BLaER1 (cell line): ENCODE measurements at regions not wholly inside any gene's neighbourhood (a gene's known extent, or its start where the extent isn't known, plus 50 kb on each side); places are given as distances from the start of the nearest gene placed in this dataset.

Experiments used
- H3K27ac ChIP-seq: shearing (Covaris generic); formaldehyde crosslinking; 2 replicates; pipeline ENCODE4 v1.8.1; 2022
- H3K27me3 ChIP-seq: shearing (Covaris generic); formaldehyde crosslinking; 2 replicates; pipeline ENCODE4 v1.8.1; 2022
- H3K36me3 ChIP-seq: shearing (Covaris generic); formaldehyde crosslinking; 2 replicates; pipeline ENCODE4 v1.8.1; 2022
- H3K4me1 ChIP-seq: shearing (Covaris generic); formaldehyde crosslinking; 2 replicates; pipeline ENCODE4 v1.8.1; 2022
- H3K4me2 ChIP-seq: shearing (Covaris generic); formaldehyde crosslinking; 2 replicates; pipeline ENCODE4 v1.8.1; 2022
- H3K4me3 ChIP-seq: shearing (Covaris generic); formaldehyde crosslinking; 2 replicates; pipeline ENCODE4 v1.8.1; 2022
- H3K9ac ChIP-seq: shearing (Covaris generic); formaldehyde crosslinking; 2 replicates; pipeline ENCODE4 v1.8.1; 2022
- H3K9me3 ChIP-seq: shearing (Covaris generic); formaldehyde crosslinking; 2 replicates; pipeline ENCODE4 v1.8.1; 2022
- H4K20me1 ChIP-seq: shearing (Covaris generic); formaldehyde crosslinking; 2 replicates; pipeline ENCODE4 v1.8.1; 2022
- Cebpa-rat ChIP-seq: shearing (Covaris generic); IDR thresholded peaks from 2 replicates; pipeline ENCODE4 v1.8.1; 2022

DNA sequence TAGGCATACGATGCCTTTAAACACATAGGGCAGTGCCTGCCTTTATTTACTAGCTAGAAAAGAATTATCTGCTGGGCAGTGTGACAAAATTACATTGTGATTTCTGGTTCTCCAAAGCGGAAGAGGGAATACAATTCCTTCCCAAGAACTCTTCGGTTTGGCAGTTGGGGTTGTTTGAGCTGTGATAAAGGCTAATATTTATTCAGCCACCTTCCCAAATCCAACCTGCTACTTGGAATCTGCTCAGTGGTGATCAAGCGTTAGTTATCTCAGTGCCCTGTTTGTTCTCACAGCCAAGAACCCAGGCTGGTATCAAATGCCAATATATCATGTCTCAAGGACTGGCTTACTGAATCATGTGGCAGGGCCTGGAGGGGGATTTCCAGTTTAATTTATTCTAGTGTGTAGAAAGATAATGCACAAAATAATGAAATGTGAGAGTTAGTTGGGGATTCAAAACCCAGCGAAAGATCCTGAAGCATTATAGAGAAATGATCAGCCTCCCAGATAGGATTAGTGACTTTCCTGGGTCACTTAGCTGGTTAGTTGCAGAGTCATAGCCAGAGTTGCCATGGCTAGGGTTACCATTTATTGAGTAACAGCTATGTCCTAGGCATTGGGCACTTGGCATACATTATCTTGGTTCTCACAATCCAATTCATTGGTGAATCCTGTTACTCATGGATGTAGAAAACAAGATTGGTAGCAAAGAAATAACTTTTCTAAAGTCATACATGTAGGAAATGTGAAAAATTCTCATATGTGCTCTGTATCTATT lies 457.0 kb upstream of the KLF4 start:
- no peaks in the 10 kb centered on the region for H3K27me3 ChIP-seq
- peaks cover 5% of the 10 kb centered on the region for H3K9me3 ChIP-seq
- H3K4me3 ChIP-seq: no peak overlapping the region
- no peak overlapping the region for H3K27ac ChIP-seq
- no peak overlapping the region for H3K4me2 ChIP-seq
- no peaks in the 10 kb centered on the region for H3K36me3 ChIP-seq
- no peak overlapping the region for H3K9ac ChIP-seq
- no peaks in the 10 kb centered on the region for H4K20me1 ChIP-seq
- no peaks in the 10 kb centered on the region for H3K4me1 ChIP-seq
- no peak for TF ChIP-seq Cebpa-rat

DNA sequence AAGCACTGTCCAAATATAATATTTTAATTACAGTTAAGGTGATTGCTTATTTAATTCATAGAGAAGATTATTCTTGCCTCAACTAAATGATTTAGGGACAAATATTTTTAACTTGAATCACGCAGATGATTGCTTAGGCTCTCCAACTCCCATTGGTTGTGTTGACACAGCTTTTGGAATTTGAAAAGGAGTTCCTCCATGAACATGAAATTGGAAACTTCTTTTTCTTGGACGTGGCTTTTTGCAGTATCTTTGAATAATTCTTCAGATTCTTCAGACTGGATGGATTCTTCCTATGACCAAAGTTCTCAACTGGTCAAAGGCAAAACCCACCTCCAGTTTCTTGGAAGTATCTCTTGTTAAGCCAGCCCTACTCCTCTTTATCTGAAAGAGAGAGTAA lies 456.4 kb upstream of the KLF4 start:
- no peak for TF ChIP-seq Cebpa-rat
- H3K36me3 ChIP-seq: no peaks in the 10 kb centered on the region
- H3K27ac ChIP-seq: no peak overlapping the region
- no peak overlapping the region for H3K4me3 ChIP-seq
- no peaks in the 10 kb centered on the region; the same call in 1 of the 2 replicates for H3K9me3 ChIP-seq
- no peak overlapping the region for H3K9ac ChIP-seq
- no peaks in the 10 kb centered on the region for H3K4me1 ChIP-seq
- H4K20me1 ChIP-seq: no peaks in the 10 kb centered on the region
- no peaks in the 10 kb centered on the region for H3K27me3 ChIP-seq
- no peak overlapping the region for H3K4me2 ChIP-seq

DNA sequence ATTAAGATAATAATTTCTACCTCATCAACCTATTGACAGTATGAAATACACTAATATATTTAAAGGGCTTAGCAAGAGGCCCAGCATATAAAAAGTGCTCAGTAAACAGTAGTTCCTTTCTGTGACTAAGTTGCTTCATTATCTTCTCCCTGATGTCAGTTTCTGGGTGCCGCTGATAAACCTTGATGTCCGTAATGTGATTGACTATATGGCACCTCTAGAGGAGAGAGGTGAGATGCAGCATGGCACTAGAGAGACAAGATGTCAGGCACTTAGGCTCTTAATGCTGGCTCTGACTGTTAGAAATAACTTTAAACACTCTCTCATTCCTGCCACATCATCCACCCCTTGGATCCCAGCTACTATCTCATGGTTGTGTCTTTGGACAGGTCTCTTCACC lies 455.9 kb upstream of the KLF4 start:
- no peaks in the 10 kb centered on the region for H4K20me1 ChIP-seq

DNA sequence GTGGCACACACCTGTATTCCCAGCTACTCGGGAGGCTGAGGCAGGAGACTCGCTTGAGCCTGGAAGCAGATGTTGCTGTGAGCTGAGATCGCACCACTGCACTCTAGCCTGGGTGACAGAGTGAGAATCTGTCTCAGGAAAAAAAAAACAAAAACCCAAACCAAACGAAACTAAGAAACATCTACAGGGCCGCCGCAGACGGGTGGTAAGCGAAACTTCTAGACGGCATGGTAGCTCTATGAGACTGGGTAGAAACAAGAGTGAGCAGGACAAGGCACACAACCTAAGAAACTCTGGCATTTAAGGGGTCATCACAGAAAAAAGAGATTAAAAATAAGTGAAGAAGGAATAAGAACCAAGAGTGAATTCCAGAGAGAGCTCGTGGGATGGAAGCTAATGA lies 454.8 kb upstream of the KLF4 start:
- Histone ChIP-seq H3K36me3 (no peaks in the 10 kb centered on the region), H3K27ac (no peak overlapping the region), H3K4me3 (no peak overlapping the region), H3K9ac (no peak overlapping the region), H3K4me2 (no peak overlapping the region), H3K9me3 (no peaks in the 10 kb centered on the region), H3K27me3 (no peaks in the 10 kb centered on the region), H3K4me1 (no peaks in the 10 kb centered on the region), H4K20me1 (no peaks in the 10 kb centered on the region)
- TF ChIP-seq Cebpa-rat: no peak

More for the DNA sequence above, 455.9 kb upstream of the KLF4 start:
- Histone ChIP-seq H3K9me3 (no peaks in the 10 kb centered on the region; the same call in 1 of the 2 replicates), H3K9ac (no peak overlapping the region), H3K27me3 (no peaks in the 10 kb centered on the region), H3K4me1 (no peaks in the 10 kb centered on the region), H3K36me3 (no peaks in the 10 kb centered on the region), H3K4me2 (no peak overlapping the region), H3K4me3 (no peak overlapping the region), H3K27ac (no peak overlapping the region)
- no peak for TF ChIP-seq Cebpa-rat

DNA sequence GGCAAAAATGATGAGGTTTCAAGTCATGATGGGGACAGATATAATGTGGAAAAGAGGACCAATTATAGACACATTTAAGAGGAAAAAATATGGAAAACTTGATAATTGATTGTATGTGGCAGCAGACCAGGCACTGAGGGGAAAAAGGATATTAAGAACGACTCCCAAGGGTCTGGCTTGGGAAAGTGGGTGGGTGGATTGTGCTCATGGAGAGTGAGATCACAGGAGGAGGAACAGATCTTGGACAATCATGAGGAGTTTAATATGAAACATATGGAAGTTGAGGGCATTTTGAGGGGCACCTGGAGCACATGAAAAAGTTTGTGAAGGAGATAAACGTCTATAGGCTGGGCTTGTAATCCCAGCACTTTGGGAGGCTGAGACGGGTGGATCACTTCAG lies 454.3 kb upstream of the KLF4 start:
- Histone ChIP-seq H3K9me3 (no peaks in the 10 kb centered on the region), H3K9ac (no peak overlapping the region), H3K4me2 (no peak overlapping the region), H3K36me3 (no peaks in the 10 kb centered on the region), H3K4me3 (no peak overlapping the region), H4K20me1 (no peaks in the 10 kb centered on the region), H3K4me1 (no peaks in the 10 kb centered on the region), H3K27ac (no peak overlapping the region), H3K27me3 (no peaks in the 10 kb centered on the region)
- TF ChIP-seq Cebpa-rat: no peak

DNA sequence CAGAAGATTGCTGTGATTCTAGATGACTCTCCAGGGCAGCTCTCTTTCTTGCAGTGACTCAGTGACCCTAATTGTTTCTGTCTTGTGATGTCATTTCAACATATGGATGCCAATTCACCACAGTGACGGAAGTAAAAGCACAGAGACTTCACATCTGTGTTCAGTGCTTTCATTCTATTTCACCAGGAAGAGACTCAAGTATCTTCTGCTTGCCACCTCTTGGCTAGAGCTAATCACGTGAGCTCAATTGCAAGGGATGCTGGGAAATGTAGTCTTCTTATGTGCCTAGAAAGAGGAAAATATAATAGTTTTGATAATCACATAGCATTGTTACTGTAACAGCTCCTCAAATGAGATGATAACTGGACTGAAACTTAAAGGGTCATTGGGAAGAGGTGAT lies 453.3 kb upstream of the KLF4 start:
- no peak overlapping the region for H3K4me3 ChIP-seq
- H4K20me1 ChIP-seq: no peaks in the 10 kb centered on the region
- TF ChIP-seq Cebpa-rat: no peak
- H3K36me3 ChIP-seq: no peaks in the 10 kb centered on the region
- H3K27me3 ChIP-seq: no peaks in the 10 kb centered on the region
- no peaks in the 10 kb centered on the region for H3K4me1 ChIP-seq
- H3K27ac ChIP-seq: no peak overlapping the region
- H3K4me2 ChIP-seq: no peak overlapping the region
- H3K9ac ChIP-seq: no peak overlapping the region
- H3K9me3 ChIP-seq: no peaks in the 10 kb centered on the region

DNA sequence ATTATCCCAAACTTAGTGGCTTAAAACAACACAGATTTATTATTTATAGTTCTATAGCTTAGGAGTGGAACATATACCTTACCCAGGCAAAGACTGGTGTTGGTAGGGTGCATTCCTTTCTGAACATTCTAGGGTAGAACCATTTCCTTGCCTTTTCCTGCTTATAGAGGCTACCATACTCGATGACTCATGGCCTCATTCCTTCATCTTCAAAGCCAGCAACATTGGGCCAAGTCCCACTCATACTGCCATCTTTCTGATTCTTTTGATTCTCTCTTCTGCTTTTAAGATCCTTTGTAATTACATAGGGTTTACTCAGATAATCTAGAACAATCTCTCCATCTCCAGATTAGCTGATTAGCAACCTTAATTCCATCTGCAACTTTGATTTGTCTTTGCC lies 452.7 kb upstream of the KLF4 start:
- no peak overlapping the region for H3K4me2 ChIP-seq
- no peaks in the 10 kb centered on the region for H4K20me1 ChIP-seq
- no peaks in the 10 kb centered on the region for H3K9me3 ChIP-seq
- H3K27ac ChIP-seq: no peak overlapping the region
- H3K36me3 ChIP-seq: no peaks in the 10 kb centered on the region
- no peak overlapping the region for H3K9ac ChIP-seq
- H3K4me3 ChIP-seq: no peak overlapping the region
- no peak for TF ChIP-seq Cebpa-rat
- no peaks in the 10 kb centered on the region for H3K4me1 ChIP-seq
- H3K27me3 ChIP-seq: no peaks in the 10 kb centered on the region

DNA sequence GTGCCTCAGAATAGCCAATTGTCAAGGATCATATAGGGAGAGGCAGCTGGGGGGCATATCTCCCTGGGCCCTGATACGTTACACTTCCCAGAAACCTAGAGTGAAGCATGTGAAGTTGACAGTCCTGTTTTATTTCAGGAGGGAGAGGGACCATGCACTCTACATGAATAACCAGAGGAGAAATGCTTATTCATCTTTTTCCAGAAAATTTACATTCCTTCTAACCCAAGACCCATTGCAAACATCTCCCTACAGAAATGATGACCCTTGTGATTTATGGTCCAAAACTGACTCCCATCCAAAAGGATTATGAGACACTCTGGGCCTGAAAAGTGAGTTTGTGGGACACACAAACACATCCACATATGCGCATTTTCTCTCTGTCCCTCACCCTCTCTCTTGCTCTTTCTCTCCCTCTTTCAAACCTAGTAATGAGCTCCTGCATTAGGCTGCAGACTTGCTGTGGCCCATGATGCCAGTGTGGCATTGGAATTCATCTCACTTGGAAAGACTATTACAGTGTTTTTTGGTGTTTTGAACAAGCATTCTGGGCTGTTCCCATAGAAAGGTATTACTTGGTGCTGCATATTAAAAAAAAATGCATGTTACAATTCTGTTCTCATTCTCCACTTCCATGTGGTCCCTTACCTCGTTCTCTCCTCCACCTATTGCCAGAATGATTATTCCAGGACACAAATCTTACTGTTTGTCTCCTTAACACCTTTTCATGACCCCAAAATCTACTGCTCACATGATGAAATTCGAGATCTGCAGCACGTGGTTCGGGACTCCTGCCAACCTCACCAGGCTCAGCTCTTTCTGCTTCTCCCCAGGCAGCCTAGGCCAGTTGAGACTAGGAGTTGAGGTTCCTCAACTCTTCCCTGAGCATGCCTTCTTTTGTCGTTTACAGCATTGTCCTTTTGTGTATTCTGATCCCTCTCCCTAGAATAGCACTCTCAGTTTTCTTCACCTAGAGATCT lies 451.3 kb upstream of the KLF4 start:
- Histone ChIP-seq H3K9ac (no peak overlapping the region), H3K36me3 (no peaks in the 10 kb centered on the region), H3K27me3 (no peaks in the 10 kb centered on the region), H4K20me1 (no peaks in the 10 kb centered on the region), H3K4me1 (no peaks in the 10 kb centered on the region), H3K9me3 (no peaks in the 10 kb centered on the region), H3K4me3 (no peak overlapping the region), H3K27ac (no peak overlapping the region), H3K4me2 (no peak overlapping the region)
- no peak for TF ChIP-seq Cebpa-rat

DNA sequence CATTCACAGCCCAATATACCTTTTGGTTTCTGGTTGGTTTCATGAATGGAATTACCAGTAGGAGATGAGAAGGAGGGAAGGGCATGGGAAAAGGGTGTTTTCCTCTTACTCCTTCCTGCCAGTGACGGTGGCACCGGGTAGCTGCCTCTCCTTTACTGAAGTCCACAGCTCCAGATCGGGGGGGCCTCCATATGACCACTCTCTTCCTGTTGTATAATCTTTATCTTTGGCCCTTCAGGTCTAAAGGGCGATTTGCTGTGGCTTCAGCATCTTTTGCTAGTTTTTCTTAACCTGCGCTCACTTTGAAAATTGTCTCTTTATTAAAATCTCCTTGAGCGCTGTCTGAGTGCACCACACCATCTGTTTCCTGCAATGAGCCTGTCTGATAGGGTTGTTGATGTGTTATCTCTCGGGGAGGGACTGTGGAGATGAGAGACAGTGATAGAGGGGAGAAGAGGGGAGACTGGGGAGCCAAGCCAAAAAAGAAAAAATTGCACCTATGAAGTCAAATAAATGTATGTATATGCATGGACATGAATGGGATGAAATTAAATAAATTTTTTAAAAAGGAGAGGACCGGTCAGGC lies 449.3 kb upstream of the KLF4 start:
- no peaks in the 10 kb centered on the region for H3K36me3 ChIP-seq
- TF ChIP-seq Cebpa-rat: no peak
- H3K9me3 ChIP-seq: no peaks in the 10 kb centered on the region

DNA sequence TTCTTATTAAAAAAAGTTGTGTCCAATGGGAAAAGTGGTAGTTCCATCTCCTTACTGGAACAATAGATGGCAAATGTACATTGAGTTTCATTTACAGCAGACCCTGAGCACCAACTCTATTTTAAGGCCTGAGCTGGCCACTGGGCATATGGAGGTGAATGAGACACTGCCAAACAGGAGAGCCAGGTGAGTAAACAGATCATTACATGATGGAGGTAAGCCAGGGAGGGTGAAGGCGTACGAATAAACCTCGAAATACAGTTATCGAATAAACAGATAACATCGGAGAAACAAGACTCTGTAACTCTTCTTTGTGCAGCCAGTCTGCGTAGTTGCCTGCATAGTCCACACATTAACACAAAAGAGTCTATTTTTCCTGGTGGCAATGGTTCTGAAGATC lies 446.4 kb upstream of the KLF4 start:
- no peaks in the 10 kb centered on the region for H3K27me3 ChIP-seq

More for the DNA sequence above, 449.3 kb upstream of the KLF4 start:
- H4K20me1 ChIP-seq: no peaks in the 10 kb centered on the region
- H3K4me3 ChIP-seq: no peak overlapping the region
- H3K4me1 ChIP-seq: no peaks in the 10 kb centered on the region
- no peak overlapping the region for H3K4me2 ChIP-seq
- H3K9ac ChIP-seq: no peak overlapping the region
- H3K27ac ChIP-seq: no peak overlapping the region
- H3K27me3 ChIP-seq: no peaks in the 10 kb centered on the region

More for the DNA sequence above, 446.4 kb upstream of the KLF4 start:
- H3K4me3 ChIP-seq: no peak overlapping the region
- H3K4me1 ChIP-seq: no peaks in the 10 kb centered on the region
- H4K20me1 ChIP-seq: no peaks in the 10 kb centered on the region
- H3K36me3 ChIP-seq: no peaks in the 10 kb centered on the region
- H3K9ac ChIP-seq: no peak overlapping the region
- no peak overlapping the region for H3K4me2 ChIP-seq
- no peak overlapping the region for H3K27ac ChIP-seq
- no peaks in the 10 kb centered on the region for H3K9me3 ChIP-seq
- no peak for TF ChIP-seq Cebpa-rat
